Loucy (cell line): ENCODE measurements at regions not wholly inside any gene's neighbourhood (a gene's known extent, or its start where the extent isn't known, plus 50 kb on each side); places are given as distances from the start of the nearest gene placed in this dataset.

Experiments
- EZH2phosphoT487 ChIP-seq: fragments of 200-600 bp; IDR thresholded peaks from 2 replicates; pipeline ENCODE4 v1.6.1; 2018; ENCODE audit warnings: antibody characterized with exemption, mild to moderate bottlenecking, moderate library complexity, borderline replicate concordance
- TF ChIP-seq, protein P1 (sequence below): fragments of 200-600 bp; sonication (generic); conservative IDR thresholded peaks from 2 replicates; pipeline ENCODE4 v1.5.1; 2014; ENCODE audit warnings: mild to moderate bottlenecking, antibody characterized with exemption, low read length

DNA sequence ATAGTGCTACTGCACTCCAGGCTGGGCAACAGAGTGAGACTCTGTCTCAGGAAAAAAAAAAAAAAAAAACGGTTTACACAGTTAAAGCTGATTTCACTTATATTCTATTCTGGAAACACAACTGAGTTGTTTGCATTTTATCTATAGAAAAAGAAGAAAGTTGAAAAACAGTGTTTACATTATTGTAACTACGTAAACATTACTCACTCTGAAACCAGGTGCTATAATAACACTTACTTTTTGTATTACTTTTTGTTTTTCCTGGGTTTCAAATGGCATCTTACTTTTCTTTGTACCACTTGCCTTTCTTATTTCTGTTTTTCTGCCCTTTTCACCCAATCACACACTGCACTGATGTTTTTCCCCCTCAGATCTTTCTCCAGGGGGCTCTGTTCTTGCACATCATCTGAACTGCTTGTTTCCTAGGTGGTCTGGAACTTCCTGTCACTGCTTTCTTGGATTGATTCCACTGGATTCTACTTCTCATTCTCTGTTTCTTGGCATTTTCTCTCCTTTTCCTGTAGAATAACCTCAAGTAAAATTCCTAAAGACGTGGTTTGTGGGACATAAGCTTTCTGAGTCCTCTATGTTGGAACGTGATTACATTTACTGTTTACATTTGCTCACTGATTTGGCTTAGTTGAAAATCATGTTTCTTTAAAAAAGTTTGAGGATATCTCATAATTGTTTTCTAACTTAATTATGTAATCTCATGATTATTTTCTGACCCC is 142.1 kb downstream of the HS3ST3B1 start:
- TF ChIP-seq, protein P1, sequence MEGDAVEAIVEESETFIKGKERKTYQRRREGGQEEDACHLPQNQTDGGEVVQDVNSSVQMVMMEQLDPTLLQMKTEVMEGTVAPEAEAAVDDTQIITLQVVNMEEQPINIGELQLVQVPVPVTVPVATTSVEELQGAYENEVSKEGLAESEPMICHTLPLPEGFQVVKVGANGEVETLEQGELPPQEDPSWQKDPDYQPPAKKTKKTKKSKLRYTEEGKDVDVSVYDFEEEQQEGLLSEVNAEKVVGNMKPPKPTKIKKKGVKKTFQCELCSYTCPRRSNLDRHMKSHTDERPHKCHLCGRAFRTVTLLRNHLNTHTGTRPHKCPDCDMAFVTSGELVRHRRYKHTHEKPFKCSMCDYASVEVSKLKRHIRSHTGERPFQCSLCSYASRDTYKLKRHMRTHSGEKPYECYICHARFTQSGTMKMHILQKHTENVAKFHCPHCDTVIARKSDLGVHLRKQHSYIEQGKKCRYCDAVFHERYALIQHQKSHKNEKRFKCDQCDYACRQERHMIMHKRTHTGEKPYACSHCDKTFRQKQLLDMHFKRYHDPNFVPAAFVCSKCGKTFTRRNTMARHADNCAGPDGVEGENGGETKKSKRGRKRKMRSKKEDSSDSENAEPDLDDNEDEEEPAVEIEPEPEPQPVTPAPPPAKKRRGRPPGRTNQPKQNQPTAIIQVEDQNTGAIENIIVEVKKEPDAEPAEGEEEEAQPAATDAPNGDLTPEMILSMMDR, result no peak
- TF ChIP-seq EZH2phosphoT487, result no peak
